Activated naive CD8-positive, alpha-beta T cell treated with anti-CD3 and anti-CD28 coated beads for 36 hours (primary cell): ENCODE measurements at regions not wholly inside any gene's neighbourhood (a gene's known extent, or its start where the extent isn't known, plus 50 kb on each side); places are given as distances from the start of the nearest gene placed in this dataset.

ENCODE experiments used
- DNase-seq: peaks from one replicate; pipeline ENCODE4 v3.0.0; 2021
- H3K27ac Mint-ChIP-seq: one replicate; pipeline ENCODE4 v1.8.0; 2022; ENCODE audit warnings: mild to moderate bottlenecking, moderate library complexity, mixed read lengths
- H3K27me3 Mint-ChIP-seq: one replicate; pipeline ENCODE4 v1.8.0; 2022; ENCODE audit warnings: mild to moderate bottlenecking, mixed read lengths
- H3K36me3 Mint-ChIP-seq: one replicate; pipeline ENCODE4 v1.8.0; 2021; ENCODE audit warnings: mild to moderate bottlenecking, mixed read lengths
- H3K4me1 Mint-ChIP-seq: one replicate; pipeline ENCODE4 v1.8.0; 2021; ENCODE audit warnings: mixed read lengths
- H3K4me3 Mint-ChIP-seq: one replicate; pipeline ENCODE4 v1.8.0; 2022; ENCODE audit warnings: mild to moderate bottlenecking, moderate library complexity, mixed read lengths
- H3K9me3 Mint-ChIP-seq: one replicate; pipeline ENCODE4 v1.8.0; 2022; ENCODE audit warnings: mixed read lengths

GRCh38 chr7:9962742-9963141, 1010.9 kb upstream of the PHF14 start:
- H3K36me3 Mint-ChIP-seq = no peaks in the 10 kb centered on the region
- peaks cover 1% of the 10 kb centered on the region for H3K9me3 Mint-ChIP-seq
- no peak overlapping the region for H3K27ac Mint-ChIP-seq
- no peak overlapping the region for H3K4me3 Mint-ChIP-seq
- no peaks in the 10 kb centered on the region for H3K4me1 Mint-ChIP-seq
- no peak for DNase-seq
- no peaks in the 10 kb centered on the region for H3K27me3 Mint-ChIP-seq

GRCh38 chr7:9978106-9979064, 995.3 kb upstream of the PHF14 start:
- Mint-ChIP-seq H3K4me3 (no peak overlapping the region), H3K27me3 (no peaks in the 10 kb centered on the region), H3K27ac (no peak overlapping the region), H3K36me3 (no peaks in the 10 kb centered on the region), H3K4me1 (no peaks in the 10 kb centered on the region), H3K9me3 (no peaks in the 10 kb centered on the region)
- no peak for DNase-seq

GRCh38 chr7:9981742-9982349, 991.8 kb upstream of the PHF14 start:
- DNase-seq = no peak
- Mint-ChIP-seq H3K9me3 (no peaks in the 10 kb centered on the region), H3K36me3 (no peaks in the 10 kb centered on the region), H3K4me1 (no peaks in the 10 kb centered on the region), H3K4me3 (no peak overlapping the region), H3K27me3 (no peaks in the 10 kb centered on the region), H3K27ac (no peak overlapping the region)

- no peak for DNase-seq
- Mint-ChIP-seq H3K27me3 (no peaks in the 10 kb centered on the region), H3K4me3 (no peak overlapping the region), H3K4me1 (no peaks in the 10 kb centered on the region), H3K36me3 (no peaks in the 10 kb centered on the region), H3K9me3 (peaks cover 3% of the 10 kb centered on the region), H3K27ac (no peak overlapping the region)
Measured at GRCh38 chr7:9983048-9983447, 990.6 kb upstream of the PHF14 start.

GRCh38 chr7:10015687-10016086, 958.0 kb upstream of the PHF14 start:
- H3K4me3 Mint-ChIP-seq = no peak overlapping the region
- H3K27me3 Mint-ChIP-seq = no peaks in the 10 kb centered on the region
- H3K36me3 Mint-ChIP-seq = no peaks in the 10 kb centered on the region
- no peaks in the 10 kb centered on the region for H3K4me1 Mint-ChIP-seq
- no peak for DNase-seq
- no peaks in the 10 kb centered on the region for H3K9me3 Mint-ChIP-seq
- H3K27ac Mint-ChIP-seq = no peak overlapping the region

- no peak overlapping the region for H3K4me3 Mint-ChIP-seq
- no peaks in the 10 kb centered on the region for H3K36me3 Mint-ChIP-seq
- H3K27me3 Mint-ChIP-seq = no peaks in the 10 kb centered on the region
- no peak overlapping the region for H3K27ac Mint-ChIP-seq
- no peaks in the 10 kb centered on the region for H3K4me1 Mint-ChIP-seq
- DNase-seq = no peak
- H3K9me3 Mint-ChIP-seq = peaks cover 3% of the 10 kb centered on the region
Measured at GRCh38 chr7:10022480-10022879, 951.2 kb upstream of the PHF14 start.

- Mint-ChIP-seq H3K9me3 (peaks cover 3% of the 10 kb centered on the region), H3K27ac (no peak overlapping the region), H3K27me3 (no peaks in the 10 kb centered on the region), H3K4me1 (no peaks in the 10 kb centered on the region), H3K36me3 (no peaks in the 10 kb centered on the region), H3K4me3 (no peak overlapping the region)
- DNase-seq = no peak
Measured at GRCh38 chr7:10022957-10023356, 950.7 kb upstream of the PHF14 start.

GRCh38 chr7:10034843-10035556, 938.7 kb upstream of the PHF14 start:
- Mint-ChIP-seq H3K27ac (no peak overlapping the region), H3K4me3 (no peak overlapping the region), H3K4me1 (no peaks in the 10 kb centered on the region), H3K9me3 (no peaks in the 10 kb centered on the region), H3K27me3 (no peaks in the 10 kb centered on the region), H3K36me3 (no peaks in the 10 kb centered on the region)
- DNase-seq = no peak

GRCh38 chr7:10036693-10037092, 937.0 kb upstream of the PHF14 start:
- Mint-ChIP-seq H3K27ac (no peak overlapping the region), H3K36me3 (no peaks in the 10 kb centered on the region), H3K27me3 (no peaks in the 10 kb centered on the region), H3K4me3 (no peak overlapping the region), H3K4me1 (no peaks in the 10 kb centered on the region), H3K9me3 (no peaks in the 10 kb centered on the region)
- no peak for DNase-seq

GRCh38 chr7:10038351-10038750, 935.3 kb upstream of the PHF14 start:
- Mint-ChIP-seq H3K36me3 (no peaks in the 10 kb centered on the region), H3K27ac (no peak overlapping the region), H3K9me3 (no peaks in the 10 kb centered on the region), H3K4me1 (no peaks in the 10 kb centered on the region), H3K27me3 (no peaks in the 10 kb centered on the region), H3K4me3 (no peak overlapping the region)
- DNase-seq = no peak

- Mint-ChIP-seq H3K27me3 (no peaks in the 10 kb centered on the region), H3K9me3 (no peaks in the 10 kb centered on the region), H3K36me3 (no peaks in the 10 kb centered on the region), H3K4me1 (no peaks in the 10 kb centered on the region), H3K4me3 (no peak overlapping the region), H3K27ac (no peak overlapping the region)
- DNase-seq = no peak
Measured at GRCh38 chr7:10040674-10041073, 933.0 kb upstream of the PHF14 start.

- no peak for DNase-seq
- no peak overlapping the region for H3K27ac Mint-ChIP-seq
- no peaks in the 10 kb centered on the region for H3K27me3 Mint-ChIP-seq
- H3K36me3 Mint-ChIP-seq = no peaks in the 10 kb centered on the region
- H3K4me3 Mint-ChIP-seq = no peak overlapping the region
- H3K9me3 Mint-ChIP-seq = no peaks in the 10 kb centered on the region
- no peaks in the 10 kb centered on the region for H3K4me1 Mint-ChIP-seq
Measured at GRCh38 chr7:10070899-10071298, 902.8 kb upstream of the PHF14 start.

- H3K4me3 Mint-ChIP-seq = no peak overlapping the region
- no peak overlapping the region for H3K27ac Mint-ChIP-seq
- no peaks in the 10 kb centered on the region for H3K36me3 Mint-ChIP-seq
- H3K27me3 Mint-ChIP-seq = no peaks in the 10 kb centered on the region
- peaks cover 3% of the 10 kb centered on the region for H3K9me3 Mint-ChIP-seq
- no peaks in the 10 kb centered on the region for H3K4me1 Mint-ChIP-seq
- no peak for DNase-seq
Measured at GRCh38 chr7:10075866-10076265, 897.8 kb upstream of the PHF14 start.

- Mint-ChIP-seq H3K36me3 (no peaks in the 10 kb centered on the region), H3K4me3 (no peak overlapping the region), H3K9me3 (peaks cover 3% of the 10 kb centered on the region), H3K27ac (no peak overlapping the region), H3K4me1 (no peaks in the 10 kb centered on the region), H3K27me3 (no peaks in the 10 kb centered on the region)
- no peak for DNase-seq
Measured at GRCh38 chr7:10076660-10077300, 896.9 kb upstream of the PHF14 start.

- Mint-ChIP-seq H3K36me3 (no peaks in the 10 kb centered on the region), H3K27me3 (no peaks in the 10 kb centered on the region), H3K4me1 (no peaks in the 10 kb centered on the region), H3K27ac (no peak overlapping the region), H3K9me3 (peaks cover 6% of the 10 kb centered on the region), H3K4me3 (no peak overlapping the region)
- DNase-seq = no peak
Measured at GRCh38 chr7:10079572-10079971, 894.1 kb upstream of the PHF14 start.
